Heart left ventricle (tissue), 16 donors: ENCODE measurements at regions not wholly inside any gene's neighbourhood (a gene's known extent, or its start where the extent isn't known, plus 50 kb on each side); places are given as distances from the start of the nearest gene placed in this dataset.

Experiments used
- ATAC-seq, 4 donors: fragments of 200-7000 bp; cut with Tn5 transposase; one replicate each; pipeline ENCODE4 v1.9.1; 2020 to 2022; ENCODE audit warnings: moderate library complexity in 4 of 4, mild to moderate bottlenecking in 3 of 4, moderate number of reproducible peaks in 1 of 4
- DNase-seq, 5 donors: peaks; one replicate each; pipeline ENCODE4 v3.0.0-alpha.2; 2020
- H3K27ac ChIP-seq, 12 donors: fragments of 200-600 bp; sonication (generic) in 4 of 12; one replicate each; pipeline versions ENCODE4 v1.5.0 to v1.8.0; 2016 to 2022; ENCODE audit warnings: mild to moderate bottlenecking in 2 of 12
- H3K27me3 ChIP-seq, 9 donors: fragments of 200-600 bp; sonication (generic) in 2 of 9; one replicate each; pipeline versions ENCODE4 v1.5.1 to v1.8.0; 2016 to 2022; ENCODE audit warnings: mild to moderate bottlenecking in 3 of 9
- H3K36me3 ChIP-seq, 9 donors: fragments of 200-600 bp; sonication (generic) in 2 of 9; one replicate each; pipeline versions ENCODE4 v1.5.0 to v1.8.0; 2018 to 2022; ENCODE audit warnings: mild to moderate bottlenecking in 2 of 9
- H3K4me1 ChIP-seq, 12 donors: fragments of 200-600 bp; sonication (generic) in 4 of 12; one replicate each; pipeline versions ENCODE4 v1.5.0 to v1.8.0; 2016 to 2022; ENCODE audit warnings: mild to moderate bottlenecking in 3 of 12
- H3K4me3 ChIP-seq, 12 donors: fragments of 200-600 bp; sonication (generic) in 4 of 12; one replicate each; pipeline versions ENCODE4 v1.5.0 to v1.8.0; 2017 to 2022; ENCODE audit warnings: mild to moderate bottlenecking in 9 of 12, moderate library complexity in 4 of 12
- H3K9me3 ChIP-seq, 12 donors: fragments of 200-600 bp; sonication (generic) in 4 of 12; one replicate each; pipeline versions ENCODE4 v1.5.0 to v1.8.0; 2016 to 2022; ENCODE audit warnings: mild to moderate bottlenecking in 1 of 12
- POLR2A ChIP-seq, 2 donors: fragments of 450-650 bp; IDR thresholded peaks; one replicate each; pipeline ENCODE4 v1.6.1; 2017; ENCODE audit warnings: antibody characterized with exemption in 2 of 2, mild to moderate bottlenecking in 2 of 2, moderate library complexity in 2 of 2
- WGBS, 4 donors: extraction: QIAGEN DNeasy Blood & Tissue Kit in 2 of 4; methylation state at CpG; one replicate each; pipeline versions ENCODE4 v1.1.5 to v1.1.7; 2013 to 2018; 5-methylcytosine and 5-hydroxymethylcytosine counted together
- intact Hi-C, 10 donors: fragments of 100-400 bp; cut with DNase I; formaldehyde crosslinking; loops; one replicate each; pipeline versions ENCODE4 v1.11.1 to v1.14.2; 2022
- TF ChIP-seq, protein P1 (sequence below), 12 donors: fragments of 200-600 bp; sonication (generic) in 4 of 12; IDR thresholded peaks; one replicate each; pipeline versions ENCODE4 v1.5.0 to v1.8.0; 2018 to 2022; ENCODE audit warnings: antibody characterized with exemption in 12 of 12, mild to moderate bottlenecking in 5 of 12
- donor health status: ischemic (EF 13 %, LVEDD 7.1; RV severe dilation, severe dysfunction).
- donor health status: healthy with polysubstance abuse.
- donor health status: DM: no; HTN: yes; CAD: no.
- donor health status: DM: no; HTN: no; CAD: no.
- donor health status: ischemic (EF 25% LVEDD 6.9; RV normal size, moderate dysfunction).
- donor health status: ischemic (EF 25% LVEDD 5.7; RV mildly dilated, moderate dysfunction).
- donor health status: healthy.
- donor health status: DM: yes; HTN: yes; CAD: no.
- donor health status: ischemic (EF 35%, LVEDD 5.7; RV mildly dilated, moderate dysfunction).
- donor health status: nonischemic (EF 11% LVEDD 7.7; RV severe dilation, severe dysfunction).
- donor health status: DM: yes; HTN: yes; CAD: no.
- donor health status: PGD.
- donor health status: ischemic (EF 29% LVEDD 5.4; RV normal size, mild dysfunction).
- donor health status: nonischemic (EF 23%, LVEDD 6.1; RV moderate dilation, normal function).

DNA sequence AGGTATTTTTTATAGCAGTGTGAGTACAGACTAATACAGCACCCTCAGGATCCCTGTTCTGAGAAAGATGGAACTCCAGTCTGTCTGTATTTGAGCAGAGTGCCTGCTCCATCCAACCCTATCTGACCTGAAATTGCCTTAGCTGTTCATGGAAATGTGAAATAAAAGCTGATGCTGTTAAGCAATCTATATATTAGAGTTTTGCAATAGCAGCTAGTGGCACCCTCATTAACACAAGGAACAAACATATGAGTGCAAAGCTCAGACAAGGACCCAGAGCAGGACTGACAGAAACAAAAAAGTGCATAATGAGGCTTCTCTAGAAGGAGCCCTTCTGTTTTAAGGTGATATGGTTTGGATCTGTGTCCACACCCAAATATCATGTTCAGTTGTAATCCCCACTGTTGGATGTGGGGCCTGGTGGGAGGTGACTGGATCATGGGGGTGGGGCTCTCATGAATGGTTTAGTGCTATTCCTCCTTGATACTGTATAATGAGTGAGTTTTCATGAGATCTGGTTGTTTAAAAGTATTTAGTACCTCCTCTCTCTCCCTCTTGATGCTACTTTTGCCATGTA, 272.9 kb upstream of the KLF3 start:
- intact Hi-C loops = no loop called here
- Histone ChIP-seq H3K27me3 (no peaks in the 10 kb centered on the region), H3K27ac (no peak overlapping the region), H3K4me1 (peaks cover 0 to 21% (median 14%) of the 10 kb centered on the region in 12 donors), H3K9me3 (peaks cover 0 to 23% (median 8%) of the 10 kb centered on the region in 12 donors), H3K4me3 (no peak overlapping the region), H3K36me3 (no peaks in the 10 kb centered on the region)
- TF ChIP-seq, protein P1, sequence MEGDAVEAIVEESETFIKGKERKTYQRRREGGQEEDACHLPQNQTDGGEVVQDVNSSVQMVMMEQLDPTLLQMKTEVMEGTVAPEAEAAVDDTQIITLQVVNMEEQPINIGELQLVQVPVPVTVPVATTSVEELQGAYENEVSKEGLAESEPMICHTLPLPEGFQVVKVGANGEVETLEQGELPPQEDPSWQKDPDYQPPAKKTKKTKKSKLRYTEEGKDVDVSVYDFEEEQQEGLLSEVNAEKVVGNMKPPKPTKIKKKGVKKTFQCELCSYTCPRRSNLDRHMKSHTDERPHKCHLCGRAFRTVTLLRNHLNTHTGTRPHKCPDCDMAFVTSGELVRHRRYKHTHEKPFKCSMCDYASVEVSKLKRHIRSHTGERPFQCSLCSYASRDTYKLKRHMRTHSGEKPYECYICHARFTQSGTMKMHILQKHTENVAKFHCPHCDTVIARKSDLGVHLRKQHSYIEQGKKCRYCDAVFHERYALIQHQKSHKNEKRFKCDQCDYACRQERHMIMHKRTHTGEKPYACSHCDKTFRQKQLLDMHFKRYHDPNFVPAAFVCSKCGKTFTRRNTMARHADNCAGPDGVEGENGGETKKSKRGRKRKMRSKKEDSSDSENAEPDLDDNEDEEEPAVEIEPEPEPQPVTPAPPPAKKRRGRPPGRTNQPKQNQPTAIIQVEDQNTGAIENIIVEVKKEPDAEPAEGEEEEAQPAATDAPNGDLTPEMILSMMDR (IDR thresholded peaks at IDR 0.05) = no peak
- TF ChIP-seq POLR2A (IDR thresholded peaks at IDR 0.05) = no peak
- no peak for DNase-seq
- ATAC-seq = no peak

DNA sequence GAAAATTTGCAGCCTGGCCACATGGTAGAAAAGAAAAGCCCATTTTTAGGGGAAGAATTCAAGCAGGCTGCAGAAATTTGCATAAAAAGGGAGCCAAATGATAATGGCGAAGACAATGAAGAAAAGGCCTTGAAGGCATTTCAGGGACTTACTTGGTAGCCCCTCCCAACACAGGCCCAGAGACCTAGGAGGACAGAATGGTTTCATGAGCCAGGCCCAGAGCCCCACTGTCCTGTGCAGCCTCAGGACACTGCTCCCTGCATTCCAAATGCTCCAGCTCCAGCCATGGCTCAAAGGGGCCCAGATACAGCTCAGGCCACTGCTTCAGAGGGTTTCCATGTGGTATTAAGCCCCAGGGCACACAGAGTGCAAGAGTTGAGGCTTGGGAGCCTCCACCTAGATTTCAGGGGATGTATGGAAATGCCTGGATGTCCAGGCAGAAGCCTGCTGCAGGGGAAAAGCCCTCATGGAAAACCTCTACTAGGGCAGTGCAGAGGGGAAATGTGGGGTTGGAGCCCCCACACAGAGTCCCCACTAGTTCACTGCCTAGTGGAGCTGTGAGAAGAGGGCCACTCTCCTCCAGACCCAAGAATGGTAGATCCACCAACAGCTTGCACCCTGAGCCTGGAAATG, 271.7 kb upstream of the KLF3 start:
- DNase-seq (no peak), ATAC-seq (no peak)
- Histone ChIP-seq H3K36me3 (no peaks in the 10 kb centered on the region), H3K9me3 (peaks cover 0 to 23% (median 8%) of the 10 kb centered on the region in 12 donors), H3K4me1 (peaks cover 0 to 16% (median 6%) of the 10 kb centered on the region in 12 donors), H3K27ac (no peak overlapping the region), H3K4me3 (no peak overlapping the region), H3K27me3 (no peaks in the 10 kb centered on the region)
- TF ChIP-seq, protein P1 (IDR thresholded peaks at IDR 0.05) = no peak
- no peak for TF ChIP-seq POLR2A (IDR thresholded peaks at IDR 0.05)
- intact Hi-C loops = no loop called here
- WGBS, 4 donors = 97 to 100% (median 99%) methylated on average over 1 of the region's 1 CpG

DNA sequence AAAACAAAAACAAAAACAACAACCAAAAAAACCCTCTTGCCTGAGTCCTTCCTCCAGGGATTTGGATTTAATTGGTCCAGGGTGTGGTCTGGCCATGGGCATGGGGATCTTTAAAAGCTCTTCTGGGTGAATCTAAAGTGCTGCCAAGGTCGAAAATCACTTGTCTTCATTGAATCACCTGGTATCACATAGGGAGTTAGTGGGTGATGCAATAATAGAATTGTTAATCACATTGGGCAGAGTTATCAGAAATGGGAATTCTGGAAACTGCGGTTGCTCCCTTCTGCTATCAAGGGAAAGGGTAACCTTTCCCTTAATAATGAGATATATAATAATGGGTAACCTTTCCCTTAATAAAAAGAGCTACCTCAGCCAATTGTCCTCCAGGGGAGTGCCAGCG, 267.9 kb upstream of the KLF3 start:
- TF ChIP-seq, protein P1 (IDR thresholded peaks at IDR 0.05) = no peak
- no peak for TF ChIP-seq POLR2A (IDR thresholded peaks at IDR 0.05)
- intact Hi-C loops = no loop called here
- ATAC-seq (no peak), DNase-seq (no peak)
- 58 to 88% (median 70%) methylated on average over 3 of the region's 3 CpGs for WGBS, 4 donors
- H3K27ac ChIP-seq = peak overlapping the region in 1 of 12 donors; percentile 85
- no peaks in the 10 kb centered on the region for H3K36me3 ChIP-seq
- H3K4me1 ChIP-seq = peaks cover 0 to 12% (median 0%) of the 10 kb centered on the region in 12 donors
- peaks cover 0 to 19% (median 8%) of the 10 kb centered on the region in 12 donors for H3K9me3 ChIP-seq
- no peaks in the 10 kb centered on the region for H3K27me3 ChIP-seq
- H3K4me3 ChIP-seq = no peak overlapping the region

DNA sequence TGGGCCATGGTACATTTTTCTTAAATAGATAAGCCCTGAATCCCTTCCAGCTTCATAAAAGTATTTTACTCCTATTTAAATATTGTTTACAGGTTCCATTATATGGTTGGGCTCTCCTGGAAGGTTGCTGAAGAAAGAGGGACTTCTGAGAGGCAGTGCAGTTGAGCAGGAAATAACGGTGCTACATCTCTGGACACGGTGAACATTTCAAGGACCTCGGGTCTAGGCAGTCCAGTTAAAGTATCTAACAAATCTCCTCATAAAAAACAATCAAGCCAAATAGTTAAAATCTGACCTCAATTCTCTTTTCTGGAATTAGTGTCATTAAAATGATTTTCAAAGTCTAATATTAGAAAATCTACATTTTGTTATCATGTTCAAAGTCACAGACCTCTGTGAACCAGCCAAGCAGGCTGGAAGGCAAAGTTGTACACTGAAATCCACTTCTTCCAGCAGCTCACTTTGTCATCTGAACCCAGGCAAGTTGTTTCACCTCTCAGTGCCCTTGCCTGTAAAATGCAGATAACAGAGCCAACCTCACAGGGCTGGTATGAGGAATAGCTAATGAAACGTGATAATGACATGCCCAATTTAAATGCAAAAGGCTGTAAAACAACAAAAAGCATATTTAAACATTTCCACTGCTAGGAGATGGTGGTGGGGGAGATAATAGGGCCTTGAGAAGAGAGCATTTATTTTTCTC, 267.0 kb upstream of the KLF3 start:
- TF ChIP-seq, protein P1 (IDR thresholded peaks at IDR 0.05) = no peak
- TF ChIP-seq POLR2A (IDR thresholded peaks at IDR 0.05) = no peak
- peaks cover 0 to 13% (median 7%) of the 10 kb centered on the region in 12 donors for H3K9me3 ChIP-seq
- no peaks in the 10 kb centered on the region for H3K27me3 ChIP-seq
- no peaks in the 10 kb centered on the region for H3K36me3 ChIP-seq
- H3K4me1 ChIP-seq = peaks cover 0 to 12% (median 0%) of the 10 kb centered on the region in 12 donors
- no peak overlapping the region for H3K4me3 ChIP-seq
- intact Hi-C loops = no loop called here
- DNase-seq (peak in 2 of 5 donors; percentile 23 to 28), ATAC-seq (peak; percentile 51 to 85 (median 69))
- 39 to 45% (median 43%) methylated on average over 4 of the region's 4 CpGs for WGBS, 4 donors
- H3K27ac ChIP-seq = peak overlapping the region in 5 of 12 donors; percentile 15 to 85 (median 36)
